IMR-90 (cell line): ENCODE measurements at regions not wholly inside any gene's neighbourhood (a gene's known extent, or its start where the extent isn't known, plus 50 kb on each side); places are given as distances from the start of the nearest gene placed in this dataset.

Experiments
- ATAC-seq: fragments of 200-7000 bp; cut with Tn5 transposase; 2 replicates; pipeline ENCODE4 v1.9.1; 2020; ENCODE audit warnings: low read depth, mild to moderate bottlenecking, moderate library complexity
- BruUV-seq: library from RNA; stranded (reverse); fragments of 400-500 nt; replicated peaks from 2 replicates; lab custom pipeline; 2021; lab: Mats Ljungman, UMichigan
- CTCF ChIA-PET: fragments of 300-600 bp; formaldehyde crosslinking; extraction: SDS; loops from one replicate; lab custom pipeline; 2021; ENCODE audit warnings: antibody characterized with exemption; lab: Yijun Ruan, JAX
- POLR2A ChIA-PET: fragments of 300-600 bp; sonication (Branson Sonifier 250); formaldehyde crosslinking; loops from one replicate; lab custom pipeline; 2022; ENCODE audit warnings: antibody characterized with exemption; ENCODE audit not compliant: unreplicated experiment; lab: Charles Lee
- DNase-seq: peaks from one replicate; pipeline ENCODE4 v3.0.0; 2013
- H2AFZ ChIP-seq: replicated peaks from 2 replicates; pipeline ENCODE3; 2013; ENCODE audit warnings: low read length, mild to moderate bottlenecking; ENCODE audit not compliant: poor library complexity
- H2AK5ac ChIP-seq: 2 replicates; pipeline ENCODE4 v1.6.1; 2013; ENCODE audit warnings: low read depth, low read length, inconsistent platforms
- H2AK9ac ChIP-seq: replicated peaks from 2 replicates; pipeline ENCODE3; 2013; ENCODE audit warnings: mild to moderate bottlenecking, low read depth, low read length, moderate library complexity; ENCODE audit not compliant: poor library complexity
- H2BK120ac ChIP-seq: 2 replicates; pipeline ENCODE4 v1.6.1; 2013; ENCODE audit warnings: low read depth, low read length, inconsistent platforms
- H2BK15ac ChIP-seq: 3 replicates; pipeline ENCODE4 v1.6.1; 2013; ENCODE audit warnings: low read depth, low read length, inconsistent platforms
- H2BK20ac ChIP-seq: 2 replicates; pipeline ENCODE4 v1.6.1; 2013; ENCODE audit warnings: low read depth, mild to moderate bottlenecking, inconsistent platforms, low read length, moderate library complexity
- H2BK5ac ChIP-seq: 2 replicates; pipeline ENCODE4 v1.6.1; 2013; ENCODE audit warnings: mild to moderate bottlenecking, low read depth, low read length, inconsistent platforms; ENCODE audit not compliant: poor library complexity, severe bottlenecking
- H3K14ac ChIP-seq: replicated peaks from 2 replicates; pipeline ENCODE4 v1.6.1; 2013; ENCODE audit warnings: low read depth, low read length, inconsistent platforms
- H3K18ac ChIP-seq: 2 replicates; pipeline ENCODE4 v1.6.1; 2013; ENCODE audit warnings: low read depth, low read length, control low read depth
- H3K23ac ChIP-seq: 2 replicates; pipeline ENCODE4 v1.6.1; 2013; ENCODE audit warnings: low read depth, low read length, inconsistent platforms
- H3K27ac ChIP-seq: 2 replicates; pipeline ENCODE4 v1.5.1; 2013; ENCODE audit warnings: mild to moderate bottlenecking, control low read depth, low read length; ENCODE audit not compliant: insufficient read depth
- H3K27me3 ChIP-seq: 2 replicates; pipeline ENCODE4 v1.6.1; 2013; ENCODE audit warnings: low read length; ENCODE audit not compliant: control insufficient read depth, insufficient read depth
- H3K36me3 ChIP-seq: 2 replicates; pipeline ENCODE4 v1.6.1; 2013; ENCODE audit warnings: low read length, mixed read lengths; ENCODE audit not compliant: control insufficient read depth, insufficient read depth
- H3K4ac ChIP-seq: 2 replicates; pipeline ENCODE4 v1.6.1; 2013; ENCODE audit warnings: low read depth, low read length, inconsistent platforms
- H3K4me1 ChIP-seq: 2 replicates; pipeline ENCODE4 v1.6.1; 2013; ENCODE audit warnings: low read length, mixed read lengths; ENCODE audit not compliant: control insufficient read depth, insufficient read depth
- H3K4me2 ChIP-seq: 2 replicates; pipeline ENCODE4 v1.6.1; 2013; ENCODE audit warnings: low read depth, mild to moderate bottlenecking, control low read depth, low read length, moderate library complexity
- H3K4me3 ChIP-seq: 2 replicates; pipeline ENCODE4 v1.5.1; 2013; ENCODE audit warnings: low read depth, mild to moderate bottlenecking, control low read depth, low read length, moderate library complexity; ENCODE audit not compliant: insufficient read depth
- H3K56ac ChIP-seq: 2 replicates; pipeline ENCODE4 v1.6.1; 2013; ENCODE audit warnings: low read length, inconsistent platforms; ENCODE audit not compliant: insufficient read depth; ENCODE audit errors: extremely low read depth
- H3K79me1 ChIP-seq, 2 experiments: 2 replicates each; pipeline ENCODE4 v1.6.1; 2013; ENCODE audit warnings: low read length in 2 of 2, inconsistent platforms in 1 of 2, low read depth in 1 of 2
- H3K9ac ChIP-seq: 2 replicates; pipeline ENCODE4 v1.6.1; 2013; ENCODE audit warnings: low read depth, low read length, control low read depth
- H3K9me1 ChIP-seq: 2 replicates; pipeline ENCODE4 v1.6.1; 2013; ENCODE audit warnings: low read length, inconsistent platforms; ENCODE audit not compliant: insufficient read depth
- H3K9me3 ChIP-seq: 2 replicates; pipeline ENCODE4 v1.6.1; 2013; ENCODE audit warnings: low read length; ENCODE audit not compliant: control insufficient read depth, insufficient read depth
- H4K20me1 ChIP-seq: 2 replicates; pipeline ENCODE4 v1.6.1; 2013; ENCODE audit warnings: low read length, inconsistent platforms; ENCODE audit not compliant: insufficient read depth
- H4K5ac ChIP-seq: 2 replicates; pipeline ENCODE4 v1.6.1; 2013; ENCODE audit warnings: mild to moderate bottlenecking, low read depth, low read length, control low read depth
- H4K8ac ChIP-seq, 2 experiments: 2 replicates each; pipeline ENCODE4 v1.6.1; 2013; ENCODE audit warnings: low read depth in 2 of 2, low read length in 2 of 2, control low read depth in 1 of 2, inconsistent platforms in 1 of 2
- H4K91ac ChIP-seq: 2 replicates; pipeline ENCODE4 v1.6.1; 2013; ENCODE audit warnings: low read depth, low read length, inconsistent platforms; ENCODE audit not compliant: insufficient read depth
- BHLHE40 ChIP-seq: fragments of 150-350 bp; IDR thresholded peaks from 2 replicates; pipeline ENCODE4 v1.6.1; 2016; ENCODE audit warnings: mild to moderate bottlenecking, low read depth, low read length
- CHD1 ChIP-seq: IDR thresholded peaks from 2 replicates; pipeline ENCODE4 v1.6.1; 2012; ENCODE audit warnings: low read depth, low read length, improper control_type of control experiment
- RCOR1 ChIP-seq: IDR thresholded peaks from 2 replicates; pipeline ENCODE4 v1.6.1; 2012; ENCODE audit warnings: mild to moderate bottlenecking, low read length, improper control_type of control experiment; ENCODE audit not compliant: insufficient replicate concordance
- SMC3 ChIP-seq: fragments of 150-350 bp; IDR thresholded peaks from 2 replicates; pipeline ENCODE4 v1.6.1; 2016; ENCODE audit warnings: low read depth, mild to moderate bottlenecking, antibody characterized with exemption, low read length, moderate library complexity
- WGBS, 2 experiments: methylation state at CpG; one replicate each; pipeline versions ENCODE4 v1.1.5 to v1.1.7; 2013; ENCODE audit warnings: missing lambda C conversion rate in 2 of 2; ENCODE audit not compliant: insufficient read length in 1 of 2; ENCODE audit errors: extremely low coverage in 2 of 2; 5-methylcytosine and 5-hydroxymethylcytosine counted together
- dilution Hi-C: fragments of 300-500 bp; cut with HindIII; formaldehyde crosslinking; loops from one replicate; pipeline ENCODE4 v1.14.3; 2018; ENCODE audit warnings: low sequenced_read_pairs; ENCODE audit not compliant: unreplicated experiment
- in situ Hi-C: fragments of 300-500 bp; cut with MboI; formaldehyde crosslinking; loops from 3 replicates; pipeline ENCODE4 v1.14.3; 2019; ENCODE audit warnings: low sequenced_read_pairs, inconsistent platforms, mixed read lengths
- intact Hi-C: fragments of 100-400 bp; cut with micrococcal nuclease; formaldehyde crosslinking; loops from 2 replicates; pipeline ENCODE4 v1.10.0; 2022

GRCh38 chr3:191774485-191774884 is 313.5 kb downstream of the PYDC2 start:
- dilution Hi-C loops, result no loop called here
- H3K23ac ChIP-seq, result no peak overlapping the region
- no peaks in the 10 kb centered on the region for H4K20me1 ChIP-seq
- H3K18ac ChIP-seq, result no peak overlapping the region
- no peak overlapping the region for H2AFZ ChIP-seq
- no peaks in the 10 kb centered on the region for H3K4me1 ChIP-seq
- H3K4me2 ChIP-seq, result no peak overlapping the region
- no peak overlapping the region for H2BK20ac ChIP-seq
- H3K4ac ChIP-seq, result no peak overlapping the region
- ATAC-seq (no peak), DNase-seq (no peak)
- no peak overlapping the region for H2BK120ac ChIP-seq
- TF ChIP-seq SMC3, result no peak
- no peak for TF ChIP-seq RCOR1
- TF ChIP-seq BHLHE40, result no peak
- no peak for TF ChIP-seq CHD1
- no peaks in the 10 kb centered on the region for H3K36me3 ChIP-seq
- no peak overlapping the region for H4K8ac ChIP-seq
- no TSS peak for BruUV-seq
- no peak overlapping the region for H3K56ac ChIP-seq
- no peak overlapping the region for H3K4me3 ChIP-seq
- POLR2A ChIA-PET, result no interaction called here
- no CpG with 5 or more reads among the region's 4 CpGs for WGBS, 2 experiments
- H3K27me3 ChIP-seq, result no peaks in the 10 kb centered on the region
- no peak overlapping the region for H2AK5ac ChIP-seq
- in situ Hi-C loops, result no loop called here
- H2BK5ac ChIP-seq, result no peak overlapping the region
- H2BK15ac ChIP-seq, result no peak overlapping the region
- no peak overlapping the region for H3K27ac ChIP-seq
- peaks cover 6% of the 10 kb centered on the region for H3K9me3 ChIP-seq
- H4K5ac ChIP-seq, result no peak overlapping the region
- intact Hi-C loops, result no loop called here
- H2AK9ac ChIP-seq, result no peak overlapping the region
- no peak overlapping the region for H4K91ac ChIP-seq
- H3K9me1 ChIP-seq, result no peaks in the 10 kb centered on the region
- H3K9ac ChIP-seq, result no peak overlapping the region
- CTCF ChIA-PET, result no interaction called here
- no peak overlapping the region for H3K14ac ChIP-seq
- H3K79me1 ChIP-seq, result no peaks in the 10 kb centered on the region
